ENCODE measurements at regions not wholly inside any gene's neighbourhood (a gene's known extent, or its start where the extent isn't known, plus 50 kb on each side); places are given as distances from the start of the nearest gene placed in this dataset.
A peak's percentile ranks its signal among the peaks of the same experiment; 100 is the strongest.
"Not testable (repeated sequence)": the region's sequence is repeated elsewhere in the genome, so short reads cannot be mapped to it uniquely, and the experiment has no call there.

- no peak overlapping the region for H3K4me3 ChIP-seq
- H3K9me3 ChIP-seq (ENCODE audit: low read depth), result no peaks in the 10 kb centered on the region
- Mint-ChIP-seq H3K36me3 (no peaks in the 10 kb centered on the region), H3K9me3 (no peaks in the 10 kb centered on the region), H3K4me1 (no peaks in the 10 kb centered on the region), H3K4me3 (no peak overlapping the region), H3K27me3 (ENCODE audit: insufficient read depth, low read depth) (no peaks in the 10 kb centered on the region), H3K27ac (no peak overlapping the region)
- H3K27me3 ChIP-seq, result no peaks in the 10 kb centered on the region
- DNase-seq (ENCODE audit: low spot score), result no peak
- H3K9ac ChIP-seq, result no peak overlapping the region
- no peaks in the 10 kb centered on the region for H3K79me2 ChIP-seq (ENCODE audit: low read depth)
- no peaks in the 10 kb centered on the region for H3F3A ChIP-seq (ENCODE audit: low read depth)
- no peaks in the 10 kb centered on the region for H4K20me1 ChIP-seq (ENCODE audit: low read depth)
- no peak overlapping the region for H3K27ac ChIP-seq
- H3K4me2 ChIP-seq, result no peak overlapping the region
- TF ChIP-seq, protein P1, sequence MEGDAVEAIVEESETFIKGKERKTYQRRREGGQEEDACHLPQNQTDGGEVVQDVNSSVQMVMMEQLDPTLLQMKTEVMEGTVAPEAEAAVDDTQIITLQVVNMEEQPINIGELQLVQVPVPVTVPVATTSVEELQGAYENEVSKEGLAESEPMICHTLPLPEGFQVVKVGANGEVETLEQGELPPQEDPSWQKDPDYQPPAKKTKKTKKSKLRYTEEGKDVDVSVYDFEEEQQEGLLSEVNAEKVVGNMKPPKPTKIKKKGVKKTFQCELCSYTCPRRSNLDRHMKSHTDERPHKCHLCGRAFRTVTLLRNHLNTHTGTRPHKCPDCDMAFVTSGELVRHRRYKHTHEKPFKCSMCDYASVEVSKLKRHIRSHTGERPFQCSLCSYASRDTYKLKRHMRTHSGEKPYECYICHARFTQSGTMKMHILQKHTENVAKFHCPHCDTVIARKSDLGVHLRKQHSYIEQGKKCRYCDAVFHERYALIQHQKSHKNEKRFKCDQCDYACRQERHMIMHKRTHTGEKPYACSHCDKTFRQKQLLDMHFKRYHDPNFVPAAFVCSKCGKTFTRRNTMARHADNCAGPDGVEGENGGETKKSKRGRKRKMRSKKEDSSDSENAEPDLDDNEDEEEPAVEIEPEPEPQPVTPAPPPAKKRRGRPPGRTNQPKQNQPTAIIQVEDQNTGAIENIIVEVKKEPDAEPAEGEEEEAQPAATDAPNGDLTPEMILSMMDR (IDR thresholded peaks at IDR 0.05), result no peak
- no peak for TF ChIP-seq EZH2phosphoT487 (IDR thresholded peaks at IDR 0.05)
- no peak overlapping the region for H2AFZ ChIP-seq (replicated peaks)
- no peaks in the 10 kb centered on the region for H3K36me3 ChIP-seq
- H3K4me1 ChIP-seq, result no peaks in the 10 kb centered on the region
These were observed 590.9 kb upstream of the NRSN1 start for GRCh38 chr6:23535101-23535500.

DNA sequence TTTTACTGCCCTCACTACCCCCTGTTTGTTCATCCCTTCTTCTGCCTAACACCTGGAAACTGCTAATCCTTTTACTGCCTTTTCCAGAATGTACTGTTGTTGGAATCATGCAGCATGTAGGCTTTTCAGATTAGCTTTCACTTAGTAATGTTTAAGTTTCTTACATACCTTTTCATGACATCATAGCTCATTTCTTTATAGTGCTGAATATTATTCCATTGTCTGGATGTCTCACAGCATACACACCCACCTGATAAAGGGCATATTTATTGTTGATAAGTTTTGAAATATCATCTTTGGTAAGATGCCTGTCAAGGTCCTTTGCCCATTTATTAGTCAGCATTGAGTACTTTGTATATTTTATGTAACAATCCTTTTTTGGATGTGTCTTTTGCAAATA is 588.2 kb upstream of the NRSN1 start:
- Mint-ChIP-seq H3K27me3 (ENCODE audit: insufficient read depth, low read depth) (no peaks in the 10 kb centered on the region), H3K36me3 (no peaks in the 10 kb centered on the region), H3K4me1 (no peaks in the 10 kb centered on the region), H3K4me3 (no peak overlapping the region), H3K9me3 (no peaks in the 10 kb centered on the region), H3K27ac (no peak overlapping the region)
- H3F3A ChIP-seq (ENCODE audit: low read depth), result no peaks in the 10 kb centered on the region
- H3K27ac ChIP-seq, result no peak overlapping the region
- H3K4me2 ChIP-seq, result no peak overlapping the region
- TF ChIP-seq EZH2 (IDR thresholded peaks at IDR 0.05) (no peak), EZH2phosphoT487 (IDR thresholded peaks at IDR 0.05) (no peak)
- TF ChIP-seq, protein P1 (IDR thresholded peaks at IDR 0.05), result no peak
- no peaks in the 10 kb centered on the region for H3K4me1 ChIP-seq
- H3K9ac ChIP-seq, result no peak overlapping the region
- no peak for DNase-seq (ENCODE audit: low spot score)
- H3K9me3 ChIP-seq (ENCODE audit: low read depth), result no peaks in the 10 kb centered on the region
- H4K20me1 ChIP-seq (ENCODE audit: low read depth), result no peaks in the 10 kb centered on the region
- H3K36me3 ChIP-seq, result no peaks in the 10 kb centered on the region
- no peak overlapping the region for H2AFZ ChIP-seq (replicated peaks)
- H3K27me3 ChIP-seq, result no peaks in the 10 kb centered on the region
- H3K4me3 ChIP-seq, result no peak overlapping the region
- H3K79me2 ChIP-seq (ENCODE audit: low read depth), result no peaks in the 10 kb centered on the region

GRCh38 chr6:23547851-23548250 is 578.2 kb upstream of the NRSN1 start:
- TF ChIP-seq EZH2 (IDR thresholded peaks at IDR 0.05) (no peak), EZH2phosphoT487 (IDR thresholded peaks at IDR 0.05) (no peak)
- TF ChIP-seq, protein P1 (IDR thresholded peaks at IDR 0.05), result peak; percentile 47
- H3F3A ChIP-seq (ENCODE audit: low read depth), result no peaks in the 10 kb centered on the region
- H3K27ac Mint-ChIP-seq, result no peak overlapping the region
- H2AFZ ChIP-seq (replicated peaks), result peak overlapping the region; percentile 66
- no peaks in the 10 kb centered on the region for H3K79me2 ChIP-seq (ENCODE audit: low read depth)
- no peak overlapping the region for H3K27ac ChIP-seq
- H3K4me3 Mint-ChIP-seq, result no peak overlapping the region
- H3K9me3 ChIP-seq (ENCODE audit: low read depth), result no peaks in the 10 kb centered on the region
- no peaks in the 10 kb centered on the region for H3K27me3 ChIP-seq
- no peaks in the 10 kb centered on the region for H3K36me3 ChIP-seq
- no peak overlapping the region for H3K4me2 ChIP-seq
- H3K4me1 ChIP-seq, result no peaks in the 10 kb centered on the region
- H3K9ac ChIP-seq, result no peak overlapping the region
- peak; percentile 34 for DNase-seq (ENCODE audit: low spot score)
- H3K36me3 Mint-ChIP-seq, result no peaks in the 10 kb centered on the region
- no peak overlapping the region for H3K4me3 ChIP-seq
- H3K4me1 Mint-ChIP-seq, result peaks cover 3% of the 10 kb centered on the region
- H3K9me3 Mint-ChIP-seq, result no peaks in the 10 kb centered on the region
- H4K20me1 ChIP-seq (ENCODE audit: low read depth), result no peaks in the 10 kb centered on the region
- H3K27me3 Mint-ChIP-seq (ENCODE audit: insufficient read depth, low read depth), result no peaks in the 10 kb centered on the region

DNA sequence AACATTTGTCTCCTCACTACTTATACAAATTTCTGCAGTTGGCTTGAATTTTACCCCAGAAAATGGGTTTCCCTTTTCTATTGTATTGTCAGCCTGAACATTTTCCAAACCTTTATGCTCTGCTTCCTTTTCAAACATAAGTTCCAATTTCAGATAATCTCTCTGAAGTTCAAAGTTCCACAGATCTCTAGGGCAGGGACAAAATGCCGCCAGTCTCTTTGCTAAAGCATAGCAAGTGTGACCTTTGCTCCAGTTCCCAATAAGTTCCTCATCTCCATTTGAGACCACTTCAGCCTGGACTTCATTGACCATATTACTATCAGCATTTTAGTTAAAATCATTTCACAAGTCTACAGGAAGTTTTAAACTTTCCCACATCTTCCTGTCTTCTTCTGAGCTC is 571.1 kb upstream of the NRSN1 start:
- not testable (repeated sequence) for H3K36me3 Mint-ChIP-seq; H3K4me3 ChIP-seq; DNase-seq (ENCODE audit: low spot score); H3K9me3 Mint-ChIP-seq; H3K27ac Mint-ChIP-seq; H4K20me1 ChIP-seq (ENCODE audit: low read depth); H3F3A ChIP-seq (ENCODE audit: low read depth); H3K9ac ChIP-seq; H3K4me2 ChIP-seq; H2AFZ ChIP-seq (replicated peaks); H3K27me3 Mint-ChIP-seq (ENCODE audit: insufficient read depth, low read depth); H3K4me1 ChIP-seq; H3K9me3 ChIP-seq (ENCODE audit: low read depth); H3K36me3 ChIP-seq; H3K27me3 ChIP-seq; H3K4me1 Mint-ChIP-seq; H3K79me2 ChIP-seq (ENCODE audit: low read depth); H3K4me3 Mint-ChIP-seq; H3K27ac ChIP-seq

Measured in neural progenitor cell (in vitro differentiated cells).